GM18870 (cell line): ENCODE measurements at regions not wholly inside any gene's neighbourhood (a gene's known extent, or its start where the extent isn't known, plus 50 kb on each side); places are given as distances from the start of the nearest gene placed in this dataset.
A peak's percentile ranks its signal among the peaks of the same experiment; 100 is the strongest.

Source experiments
- ATAC-seq: cut with Tn5 transposase; IDR thresholded peaks from one replicate; pipeline ENCODE4 v1.9.1; 2021; ENCODE audit warnings: moderate library complexity; ENCODE audit not compliant: unreplicated experiment

DNA sequence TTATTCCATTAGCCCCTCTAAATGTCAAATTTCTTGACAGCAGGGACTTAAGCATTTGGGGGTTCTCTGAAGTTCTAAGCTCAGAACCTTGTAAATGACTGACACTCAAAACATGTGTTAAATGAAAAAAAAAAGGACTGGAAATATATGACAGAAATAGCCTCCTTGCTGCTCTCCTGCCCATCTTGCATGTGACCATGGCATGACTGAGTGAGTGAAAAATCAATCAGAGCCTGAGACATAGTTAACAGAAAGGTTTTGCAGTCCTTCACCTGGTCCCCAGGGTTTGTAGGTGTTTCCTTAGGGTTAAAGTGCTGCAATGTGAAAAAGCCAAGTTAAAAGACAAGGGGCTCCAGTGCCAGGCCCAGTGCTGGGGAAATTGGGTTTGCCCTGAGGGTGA, 168.1 kb downstream of the ZBTB18 start:
- no peak for ATAC-seq

DNA sequence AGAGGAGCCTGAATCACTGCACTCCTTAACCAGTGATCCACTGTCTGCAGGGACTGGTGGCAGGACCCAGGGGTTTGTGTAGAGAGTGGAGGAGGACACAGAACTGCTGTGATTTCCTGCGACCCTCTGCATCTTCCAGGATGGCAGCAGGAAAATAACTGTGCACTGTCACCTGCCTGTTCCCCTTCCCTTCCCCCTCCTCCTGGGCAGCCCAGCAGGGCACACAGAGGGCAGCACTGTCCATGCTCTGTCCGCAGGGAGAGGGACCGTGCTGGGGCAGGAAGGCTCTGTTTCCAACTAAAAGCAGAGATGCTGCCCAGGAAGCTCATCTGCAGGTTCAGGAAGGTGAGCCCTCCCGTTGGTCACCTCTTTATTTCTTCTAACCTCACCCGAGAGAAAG, 168.7 kb downstream of the ZBTB18 start:
- no peak for ATAC-seq

DNA sequence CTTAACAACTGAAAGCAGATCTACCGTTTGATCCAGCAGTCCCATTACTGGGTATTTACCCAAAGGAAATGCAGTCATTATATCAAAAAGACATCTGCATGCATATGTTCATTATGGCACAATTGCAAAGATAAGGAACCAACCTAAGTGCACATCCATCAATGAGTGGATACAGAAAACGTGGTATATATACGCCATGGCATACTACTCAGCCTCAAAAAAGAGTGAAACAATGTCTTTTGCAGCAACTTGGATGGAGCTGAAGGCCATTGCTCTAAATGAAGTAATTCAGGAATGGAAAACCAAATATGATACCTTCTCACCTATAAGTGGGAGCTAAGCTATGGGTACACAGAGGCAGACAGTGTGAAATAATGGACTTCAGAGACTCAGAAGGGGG, 169.3 kb downstream of the ZBTB18 start:
- no peak for ATAC-seq

DNA sequence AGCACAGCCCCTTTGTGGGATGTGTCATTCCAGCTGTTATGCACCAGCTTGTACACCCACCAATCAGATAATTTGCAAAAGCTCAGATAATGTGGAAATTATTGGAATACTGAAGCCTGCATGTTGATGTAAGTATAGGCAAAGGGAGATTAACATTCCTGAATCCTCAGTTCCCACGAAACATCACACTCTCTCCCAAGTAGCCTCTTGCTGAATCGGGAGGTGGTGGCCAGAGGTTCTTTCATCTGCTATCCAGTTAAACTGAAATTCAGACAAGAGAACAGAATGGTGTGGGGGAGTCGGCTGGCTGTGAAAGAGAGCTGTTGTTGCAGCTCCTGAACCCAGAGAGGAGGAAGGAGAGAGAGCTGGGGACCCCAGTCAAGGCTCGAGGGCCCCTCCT, 170.9 kb downstream of the ZBTB18 start:
- no peak for ATAC-seq

DNA sequence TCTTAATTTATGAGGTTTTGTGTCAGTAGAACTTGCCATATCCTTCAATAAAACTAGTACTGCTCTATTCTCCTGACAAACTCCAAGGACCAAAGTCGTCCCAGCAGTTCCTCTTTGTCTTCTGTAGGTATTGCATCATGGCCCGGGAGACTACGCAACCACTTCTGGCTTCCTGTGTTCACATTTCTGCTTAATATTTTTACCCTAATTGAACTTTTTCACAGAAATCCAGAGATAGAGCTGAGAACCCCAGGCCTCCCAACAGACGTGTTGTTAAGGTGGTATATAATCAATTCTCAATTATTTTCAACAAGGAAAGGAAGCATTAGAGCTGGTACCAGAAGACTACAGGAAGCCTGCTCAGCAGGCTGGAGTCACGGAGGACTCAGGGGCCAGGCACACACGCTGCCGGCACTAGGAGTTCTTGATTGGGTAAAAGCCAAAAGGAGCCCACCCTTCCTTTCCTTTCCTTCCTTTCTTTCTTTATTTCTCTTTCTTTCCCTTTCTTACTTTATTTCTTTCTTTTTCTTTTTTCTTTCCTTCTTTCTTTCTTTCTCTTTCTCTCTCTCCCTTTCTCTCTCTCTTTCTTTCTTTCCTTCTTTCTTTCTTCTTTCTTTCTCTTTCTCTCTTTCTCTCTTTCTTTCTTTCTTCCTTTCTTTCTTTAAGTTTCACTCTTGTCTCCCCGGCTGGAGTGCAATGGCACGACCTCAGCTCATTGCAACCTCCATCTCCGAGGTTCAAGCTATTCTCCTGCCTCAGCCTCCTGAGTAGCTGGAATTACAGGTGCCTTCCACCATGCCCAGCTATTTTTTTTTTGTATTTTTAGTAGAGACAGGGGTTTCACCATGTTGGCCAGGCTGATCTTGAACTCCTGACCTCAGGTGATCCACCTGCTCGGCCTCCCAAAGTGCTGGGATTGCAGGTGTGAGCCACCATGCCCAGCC, 173.7 kb downstream of the ZBTB18 start:
- no peak for ATAC-seq

DNA sequence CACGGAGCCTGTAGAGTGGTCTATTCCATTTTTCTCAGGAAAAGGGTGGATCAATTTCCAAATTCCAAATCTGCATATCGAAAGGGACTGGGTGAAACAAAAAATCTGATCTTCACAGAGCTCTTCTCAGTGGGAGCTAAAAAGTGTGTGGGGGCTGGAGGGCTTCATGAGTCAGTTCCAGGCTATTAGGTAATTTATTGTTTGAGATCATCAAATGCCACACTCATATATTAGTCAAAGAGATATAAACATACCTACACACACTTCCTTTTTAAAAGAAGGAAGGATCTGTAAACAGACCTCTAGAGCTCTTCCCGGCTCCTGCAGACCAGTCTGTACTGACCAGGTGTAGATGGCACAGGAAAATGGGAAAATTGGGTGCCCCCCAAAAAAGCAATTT, 175.4 kb downstream of the ZBTB18 start:
- no peak for ATAC-seq

DNA sequence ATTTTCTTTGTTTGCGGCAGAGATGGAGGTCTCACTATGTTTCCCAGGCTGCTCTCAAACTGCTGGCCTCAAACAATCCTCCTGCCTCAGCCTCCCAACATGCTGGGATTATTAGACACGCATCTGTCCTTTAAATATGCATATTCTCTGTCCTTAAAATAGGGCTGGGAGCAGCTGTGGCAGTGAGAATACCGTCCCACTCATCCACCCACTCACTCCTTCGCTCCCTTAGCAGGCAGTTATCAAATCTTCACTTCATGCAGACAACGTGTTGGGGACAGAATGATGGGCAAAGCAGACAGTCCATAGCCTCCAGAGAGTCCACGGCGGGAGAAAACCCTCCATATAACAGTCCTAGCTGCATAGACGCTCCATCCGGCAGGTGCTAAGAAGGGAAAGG, 179.4 kb downstream of the ZBTB18 start:
- ATAC-seq: no peak

DNA sequence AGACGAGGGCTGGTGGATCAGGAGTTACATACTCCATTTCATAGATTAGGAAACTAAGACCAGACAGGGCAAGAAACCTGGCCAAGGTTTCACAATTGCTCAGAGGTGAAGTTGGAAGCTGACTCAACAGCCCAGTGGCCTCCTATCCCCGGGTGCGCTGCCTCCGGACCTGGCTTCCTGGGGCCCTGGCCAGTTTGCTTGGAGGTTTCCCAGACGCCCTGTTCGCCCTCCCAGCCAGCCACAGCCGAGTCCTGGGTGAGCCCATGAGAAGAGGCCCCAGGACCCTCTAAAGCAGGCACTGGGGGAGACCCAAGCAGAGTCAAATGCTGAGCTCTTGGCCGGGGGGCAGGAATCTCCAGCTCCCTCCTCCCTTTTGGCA, 180.1 kb downstream of the ZBTB18 start:
- no peak for ATAC-seq

DNA sequence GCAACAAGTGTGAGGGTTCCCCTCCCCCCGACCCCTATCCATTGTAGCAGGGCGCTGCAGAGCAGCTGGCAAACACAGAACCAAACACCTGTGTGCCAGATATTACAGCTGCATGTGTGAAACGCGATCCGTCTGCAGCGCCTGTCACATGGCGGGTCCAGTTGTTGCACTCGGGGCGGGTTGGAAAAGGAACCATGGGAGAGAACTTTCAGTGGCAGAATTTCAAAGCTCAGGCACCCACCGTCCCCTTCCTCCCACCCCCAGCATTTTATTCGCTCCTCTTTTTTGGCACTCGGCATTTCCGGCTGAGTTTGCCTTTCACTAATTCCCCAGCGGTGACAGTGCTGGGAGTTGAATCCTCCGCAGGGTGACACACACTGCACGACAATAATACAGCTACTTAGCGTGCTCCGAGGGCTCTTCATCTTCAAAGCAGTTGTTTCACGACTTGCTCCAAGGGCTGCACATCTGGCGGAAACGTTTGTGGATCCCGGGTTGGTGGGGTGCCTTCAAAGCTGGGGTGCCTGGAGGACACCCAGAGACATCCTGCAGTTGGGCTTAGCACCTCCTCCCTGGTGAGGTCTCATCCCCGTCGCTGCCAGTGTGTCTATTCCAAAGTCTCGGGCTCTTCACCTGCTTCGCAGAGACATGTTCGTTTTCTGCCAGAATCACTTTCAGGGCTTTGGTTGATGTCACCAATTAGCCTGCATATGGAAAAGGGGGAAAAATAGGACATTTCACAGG, 180.7 kb downstream of the ZBTB18 start:
- no peak for ATAC-seq

DNA sequence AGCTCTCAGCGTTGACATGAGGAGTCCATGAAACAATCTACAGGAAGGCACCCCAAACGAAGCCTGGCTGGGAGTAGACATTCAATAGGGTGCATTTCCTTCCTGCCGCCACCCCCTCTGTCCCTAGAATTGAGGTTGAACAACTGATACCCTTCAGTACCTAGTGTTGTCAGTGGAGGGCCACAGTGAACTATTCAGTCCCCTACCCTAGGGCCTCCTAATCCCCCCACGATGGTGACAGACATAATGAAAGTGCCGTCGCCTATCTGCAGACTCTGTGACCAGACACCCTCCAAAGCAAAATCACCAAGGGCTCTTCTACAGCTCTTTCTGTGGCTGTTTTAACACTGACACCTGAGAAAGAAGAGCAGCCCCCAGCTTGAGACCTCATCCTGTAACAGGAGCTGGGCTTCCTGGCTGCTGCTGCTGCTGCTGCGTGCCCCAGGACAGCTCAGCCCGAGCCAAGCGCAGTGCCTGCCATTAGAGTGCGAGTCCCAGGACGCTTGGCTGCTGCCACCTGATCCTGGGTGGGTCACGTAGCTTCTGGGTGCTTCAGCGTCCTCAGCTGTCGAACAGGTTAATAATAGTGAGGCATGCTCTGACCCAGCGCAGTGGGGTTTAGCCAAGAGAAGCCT, 183.0 kb downstream of the ZBTB18 start:
- no peak for ATAC-seq

DNA sequence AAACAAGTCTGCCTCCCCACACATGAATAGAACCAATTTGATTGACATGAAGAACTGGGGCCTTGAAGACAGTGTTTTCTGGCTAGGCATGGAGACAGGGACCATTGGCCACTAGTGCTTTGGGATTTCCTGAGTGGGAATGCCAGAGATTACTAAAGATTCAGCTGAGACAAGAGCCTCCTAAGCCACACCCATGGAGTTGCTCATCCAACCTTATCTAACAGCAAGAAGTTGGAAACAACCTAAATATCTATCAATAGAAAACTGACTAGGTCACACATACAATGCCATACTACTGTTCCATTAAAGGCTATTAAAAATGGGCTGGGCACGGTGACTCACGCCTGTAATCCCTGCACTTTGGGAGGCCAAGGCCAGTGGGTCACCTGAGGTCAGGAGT, 184.1 kb downstream of the ZBTB18 start:
- no peak for ATAC-seq

DNA sequence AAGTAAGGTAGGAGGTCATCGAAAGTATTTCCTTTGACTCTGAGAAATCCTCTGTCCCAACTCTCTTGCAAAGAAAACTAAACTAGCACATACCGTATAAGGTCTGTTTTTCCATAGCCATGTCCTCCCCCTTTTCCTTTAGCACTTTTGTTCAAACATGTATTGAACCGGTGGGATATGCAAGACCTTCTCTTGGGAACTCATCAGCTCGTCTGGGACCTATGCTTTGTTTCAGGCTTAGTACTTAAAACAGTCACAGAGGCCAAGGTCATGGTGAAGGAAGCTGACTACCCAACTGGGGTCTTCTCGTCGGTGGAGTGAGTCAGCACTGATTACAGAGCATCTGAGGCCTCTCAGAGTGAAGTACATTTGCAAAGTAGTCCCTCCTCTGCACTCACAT, 185.0 kb downstream of the ZBTB18 start:
- ATAC-seq: no peak

DNA sequence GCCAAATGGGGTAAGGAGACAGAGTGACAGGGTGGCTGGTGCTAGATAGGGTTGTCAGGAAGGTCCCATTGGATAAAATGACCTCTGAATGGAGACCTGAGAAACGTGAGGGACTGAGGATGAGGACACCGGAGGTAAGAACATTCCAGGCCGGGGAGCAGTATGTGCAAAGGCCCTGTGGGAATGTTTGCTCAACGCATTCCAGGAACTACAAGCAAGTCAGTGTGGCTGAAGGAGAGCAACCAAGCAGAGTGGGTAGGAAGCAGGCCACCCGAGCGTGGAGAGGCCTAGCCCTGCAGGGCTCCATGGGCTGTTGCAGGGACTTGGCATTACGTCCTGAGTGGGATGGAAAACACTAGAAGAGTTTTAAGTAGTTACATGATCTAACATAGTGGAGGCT, 185.6 kb downstream of the ZBTB18 start:
- no peak for ATAC-seq

DNA sequence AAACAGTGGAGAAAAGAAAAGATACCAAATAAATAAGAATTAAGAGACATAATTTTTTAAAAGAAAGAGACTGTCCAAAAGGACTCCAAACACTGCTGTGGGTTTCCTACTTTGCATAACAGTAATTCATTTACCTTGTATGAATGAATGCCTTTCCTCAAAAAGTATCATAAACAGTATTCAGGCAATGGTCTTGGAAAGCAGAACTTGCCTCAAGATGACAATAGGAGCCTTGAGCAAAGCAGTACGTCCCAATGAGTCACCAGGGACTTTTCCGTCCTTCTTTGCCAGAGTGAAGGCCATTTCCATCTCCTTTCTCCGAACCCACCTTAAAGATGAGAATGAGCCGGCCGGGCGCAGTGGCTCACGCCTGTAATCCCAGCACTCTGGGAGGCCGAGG, 186.4 kb downstream of the ZBTB18 start:
- ATAC-seq: no peak

DNA sequence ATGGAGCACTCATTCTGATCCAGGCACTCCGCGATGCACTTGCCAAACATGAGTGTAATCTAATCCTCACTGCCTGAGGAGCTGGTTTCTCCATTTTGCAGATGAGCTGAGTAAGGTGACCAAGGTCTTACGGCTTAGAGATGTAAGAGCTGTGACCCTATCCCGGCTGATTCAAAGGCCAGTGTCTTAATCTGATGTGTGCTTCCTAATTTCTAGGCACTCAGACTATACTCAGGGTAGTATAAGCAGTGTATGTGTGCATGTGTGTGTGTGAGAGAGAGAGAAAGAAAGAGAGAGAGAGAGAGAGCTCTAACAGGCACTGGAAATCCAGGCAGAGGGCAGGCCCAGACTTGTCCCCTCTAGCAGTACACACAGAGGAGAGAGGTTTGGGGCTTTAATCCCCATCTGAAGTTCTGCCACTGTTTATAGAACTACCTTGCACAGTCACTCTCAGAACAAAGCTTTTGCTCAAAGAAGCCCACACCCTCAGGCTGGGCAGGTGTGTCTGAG, 188.2 kb downstream of the ZBTB18 start:
- no peak for ATAC-seq

DNA sequence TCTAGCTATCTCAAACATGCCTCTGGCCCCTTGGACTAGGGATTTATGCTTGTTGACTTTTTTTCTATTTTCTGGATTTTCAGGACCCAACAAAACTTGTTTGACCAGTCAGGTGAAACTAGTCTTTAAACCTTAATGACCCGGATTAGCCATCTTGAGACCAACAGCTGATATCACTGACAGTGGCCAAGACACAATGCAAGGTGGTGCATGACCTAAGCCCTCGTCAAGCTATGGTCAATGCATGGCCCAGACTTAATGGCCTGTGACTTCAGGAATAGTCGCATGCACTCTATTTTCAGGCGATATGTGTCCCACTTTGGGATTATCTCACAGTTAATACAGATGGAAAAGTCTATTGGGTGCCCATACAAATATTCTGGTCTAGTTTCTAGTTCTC, 190.4 kb downstream of the ZBTB18 start:
- no peak for ATAC-seq

DNA sequence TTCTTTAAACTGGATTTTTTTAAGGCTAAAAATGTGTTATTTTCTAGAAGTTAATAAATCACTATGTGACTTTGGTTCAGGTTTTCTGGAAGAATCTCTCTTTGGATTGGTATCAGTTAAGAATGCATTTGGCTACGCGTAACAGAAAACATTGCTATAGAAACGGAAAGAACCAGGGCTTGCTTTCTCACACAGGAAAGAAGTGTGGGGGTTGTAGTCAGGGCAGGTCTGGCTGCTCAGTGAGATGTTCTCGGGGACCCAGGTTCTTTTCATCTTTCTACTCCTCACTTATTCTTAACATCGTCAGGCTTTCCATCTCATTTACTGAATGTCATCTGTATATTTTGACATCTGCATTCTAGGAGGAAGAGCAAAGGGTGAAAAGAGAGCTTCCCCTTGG, 191.4 kb downstream of the ZBTB18 start:
- ATAC-seq: peak; percentile 47

DNA sequence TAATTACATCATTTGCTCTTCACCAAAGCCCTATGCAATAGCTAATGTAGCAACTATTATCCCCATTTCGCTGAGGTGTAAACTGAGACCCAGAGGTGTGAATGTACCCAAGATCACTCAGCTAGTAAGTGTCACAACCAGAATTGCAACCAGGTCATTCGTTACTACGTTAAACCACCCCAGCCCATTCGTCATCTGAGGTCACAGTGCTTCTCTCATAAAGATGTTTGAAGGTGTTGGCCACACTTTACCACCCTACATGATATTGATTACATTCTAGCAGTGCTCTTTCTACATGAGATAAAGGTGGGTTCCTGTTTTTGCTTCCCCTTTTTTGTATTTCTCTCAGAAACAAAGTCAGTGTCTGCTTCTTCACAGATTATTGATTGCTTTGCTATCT, 195.3 kb downstream of the ZBTB18 start:
- no peak for ATAC-seq

DNA sequence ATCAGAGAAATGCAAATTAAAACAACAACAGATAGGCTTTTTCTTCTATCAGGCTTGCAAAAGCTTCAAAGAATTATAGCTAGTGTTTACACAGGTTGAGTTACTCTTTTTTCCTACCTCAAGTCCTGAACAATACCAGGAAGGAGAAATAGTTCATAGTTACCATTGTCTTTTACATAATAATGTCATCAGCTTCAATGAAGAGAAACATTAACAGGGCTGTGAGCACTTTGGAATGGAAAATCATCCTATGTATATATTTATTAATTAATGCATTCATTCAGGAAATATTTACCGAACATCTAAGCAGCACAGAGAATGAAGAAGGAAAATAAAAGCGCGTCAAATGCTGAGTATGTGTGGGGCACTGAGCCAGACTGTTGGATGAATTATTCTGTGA, 197.3 kb downstream of the ZBTB18 start:
- ATAC-seq: no peak

DNA sequence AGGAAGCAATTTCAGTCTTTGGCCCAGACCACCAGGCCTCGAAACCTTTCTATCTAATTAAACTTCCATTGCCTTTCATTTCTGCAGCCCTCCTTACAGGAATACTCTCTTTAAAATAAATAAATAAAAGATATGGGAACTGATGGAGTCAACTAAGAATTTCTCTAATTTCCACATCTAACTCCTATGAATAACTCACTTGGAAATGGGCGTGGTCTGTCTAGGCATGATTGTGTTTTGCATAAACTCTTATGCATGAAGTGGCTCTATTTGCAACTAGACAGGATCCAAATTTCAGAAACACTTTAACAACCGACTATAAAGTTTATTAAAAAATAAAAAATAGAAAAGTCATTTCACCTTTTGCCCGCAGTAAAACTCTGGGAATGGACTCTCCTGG, 199.5 kb downstream of the ADSS2 start:
- ATAC-seq: no peak

DNA sequence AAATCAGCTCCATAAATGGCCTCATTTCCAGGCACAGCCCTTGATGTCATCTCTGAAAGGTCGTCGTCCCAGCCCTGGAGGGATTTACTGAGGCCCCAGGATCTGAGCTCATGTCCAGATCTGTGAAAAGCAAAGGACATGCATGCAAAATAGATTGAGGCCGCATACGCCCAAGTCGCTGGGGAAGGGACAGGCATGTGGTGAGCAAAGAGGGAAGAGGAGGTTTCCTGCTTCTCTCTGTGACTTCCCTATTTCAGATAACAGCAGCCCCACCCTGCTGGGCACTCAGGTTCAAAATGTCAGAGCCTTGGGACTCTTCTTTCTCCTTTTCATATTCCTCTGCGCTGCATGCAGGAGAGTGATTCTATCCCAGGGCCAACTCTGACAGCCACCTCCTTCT, 197.2 kb downstream of the ADSS2 start:
- no peak for ATAC-seq
